Natural killer cell (primary cell): ENCODE measurements at regions not wholly inside any gene's neighbourhood (a gene's known extent, or its start where the extent isn't known, plus 50 kb on each side); places are given as distances from the start of the nearest gene placed in this dataset.

Source experiments
- ATAC-seq, 3 donors: fragments of 150-1000 bp in 2 of 3; fragments of 200-7000 bp in 1 of 3; cut with Tn5 transposase; 1 replicate in 1 of 3; 2 replicates in 2 of 3; pipeline ENCODE4 v1.10.0; 2021; ENCODE audit warnings: mild to moderate bottlenecking in 2 of 3, moderate library complexity in 2 of 3
- DNase-seq, 2 donors: peaks; one replicate each; pipeline versions ENCODE4 v3.0.0 to v3.0.0-alpha.2; 2013 to 2021; ENCODE audit warnings: mixed read lengths in 1 of 2
- H3K27ac ChIP-seq: one replicate; pipeline ENCODE4 v1.5.1; 2013; ENCODE audit warnings: mild to moderate bottlenecking, low read length
- H3K27me3 ChIP-seq: one replicate; pipeline ENCODE4 v1.6.1; 2013; ENCODE audit warnings: low read length; ENCODE audit not compliant: control insufficient read depth, insufficient read depth
- H3K36me3 ChIP-seq: one replicate; pipeline ENCODE4 v1.6.1; 2013; ENCODE audit warnings: low read length; ENCODE audit not compliant: control insufficient read depth, insufficient read depth
- H3K4me1 ChIP-seq: one replicate; pipeline ENCODE4 v1.6.1; 2013; ENCODE audit warnings: low read length; ENCODE audit not compliant: control insufficient read depth, insufficient read depth
- H3K4me3 ChIP-seq: one replicate; pipeline ENCODE4 v1.5.1; 2013; ENCODE audit warnings: low read length
- H3K9me3 ChIP-seq: one replicate; pipeline ENCODE4 v1.6.1; 2013; ENCODE audit warnings: low read length; ENCODE audit not compliant: control insufficient read depth, insufficient read depth
- H3K27ac Mint-ChIP-seq, 2 donors: one replicate each; pipeline ENCODE4 v1.8.0; 2022; ENCODE audit warnings: mild to moderate bottlenecking in 2 of 2, mixed read lengths in 2 of 2, moderate library complexity in 1 of 2
- H3K27me3 Mint-ChIP-seq, 2 donors: one replicate each; pipeline ENCODE4 v1.8.0; 2022; ENCODE audit warnings: low read depth in 2 of 2, mixed read lengths in 2 of 2
- H3K36me3 Mint-ChIP-seq: one replicate; pipeline ENCODE4 v1.8.0; 2022; ENCODE audit warnings: mixed read lengths
- H3K4me1 Mint-ChIP-seq, 2 donors: one replicate each; pipeline ENCODE4 v1.8.0; 2022; ENCODE audit warnings: mixed read lengths in 2 of 2
- H3K4me3 Mint-ChIP-seq: one replicate; pipeline ENCODE4 v1.8.0; 2022; ENCODE audit warnings: mild to moderate bottlenecking, moderate library complexity, mixed read lengths
- H3K9me3 Mint-ChIP-seq, 2 donors: one replicate each; pipeline ENCODE4 v1.8.0; 2022; ENCODE audit warnings: mixed read lengths in 2 of 2
- WGBS: methylation state at CpG from one replicate; pipeline ENCODE4 v1.1.7; 2013; ENCODE audit warnings: missing lambda C conversion rate; ENCODE audit not compliant: insufficient coverage; 5-methylcytosine and 5-hydroxymethylcytosine counted together
- intact Hi-C: fragments of 100-400 bp; cut with micrococcal nuclease; formaldehyde crosslinking; loops from one replicate; pipeline ENCODE4 v1.14.2; 2022
- TF ChIP-seq, protein P1 (sequence below): fragments of 200-600 bp; IDR thresholded peaks from one replicate; pipeline ENCODE4 v1.8.0; 2022; ENCODE audit warnings: antibody characterized with exemption

GRCh38 chr4:127307996-127308395 is 324.8 kb upstream of the INTU start:
- 93% methylated on average over 3 of the region's 3 CpGs for WGBS
- no peak overlapping the region for H3K27ac ChIP-seq
- Mint-ChIP-seq H3K36me3 (peaks cover 3% of the 10 kb centered on the region), H3K9me3 (peaks cover 17 to 31% of the 10 kb centered on the region in 2 donors), H3K27me3 (no peaks in the 10 kb centered on the region), H3K4me3 (no peak overlapping the region), H3K27ac (no peak overlapping the region), H3K4me1 (no peaks in the 10 kb centered on the region)
- TF ChIP-seq, protein P1, sequence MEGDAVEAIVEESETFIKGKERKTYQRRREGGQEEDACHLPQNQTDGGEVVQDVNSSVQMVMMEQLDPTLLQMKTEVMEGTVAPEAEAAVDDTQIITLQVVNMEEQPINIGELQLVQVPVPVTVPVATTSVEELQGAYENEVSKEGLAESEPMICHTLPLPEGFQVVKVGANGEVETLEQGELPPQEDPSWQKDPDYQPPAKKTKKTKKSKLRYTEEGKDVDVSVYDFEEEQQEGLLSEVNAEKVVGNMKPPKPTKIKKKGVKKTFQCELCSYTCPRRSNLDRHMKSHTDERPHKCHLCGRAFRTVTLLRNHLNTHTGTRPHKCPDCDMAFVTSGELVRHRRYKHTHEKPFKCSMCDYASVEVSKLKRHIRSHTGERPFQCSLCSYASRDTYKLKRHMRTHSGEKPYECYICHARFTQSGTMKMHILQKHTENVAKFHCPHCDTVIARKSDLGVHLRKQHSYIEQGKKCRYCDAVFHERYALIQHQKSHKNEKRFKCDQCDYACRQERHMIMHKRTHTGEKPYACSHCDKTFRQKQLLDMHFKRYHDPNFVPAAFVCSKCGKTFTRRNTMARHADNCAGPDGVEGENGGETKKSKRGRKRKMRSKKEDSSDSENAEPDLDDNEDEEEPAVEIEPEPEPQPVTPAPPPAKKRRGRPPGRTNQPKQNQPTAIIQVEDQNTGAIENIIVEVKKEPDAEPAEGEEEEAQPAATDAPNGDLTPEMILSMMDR = no peak
- H3K4me3 ChIP-seq = no peak overlapping the region
- H3K4me1 ChIP-seq = no peaks in the 10 kb centered on the region
- no peaks in the 10 kb centered on the region for H3K36me3 ChIP-seq
- intact Hi-C loops = no loop called here
- H3K9me3 ChIP-seq = no peaks in the 10 kb centered on the region
- no peak for DNase-seq
- no peak for ATAC-seq
- H3K27me3 ChIP-seq = no peaks in the 10 kb centered on the region

GRCh38 chr4:127309369-127310102 is 323.2 kb upstream of the INTU start:
- H3K27me3 Mint-ChIP-seq = no peaks in the 10 kb centered on the region
- no peak for DNase-seq
- intact Hi-C loops = no loop called here
- Histone ChIP-seq H3K36me3 (no peaks in the 10 kb centered on the region), H3K4me1 (no peaks in the 10 kb centered on the region), H3K27ac (no peak overlapping the region), H3K9me3 (no peaks in the 10 kb centered on the region), H3K27me3 (no peaks in the 10 kb centered on the region), H3K4me3 (no peak overlapping the region)
- H3K4me3 Mint-ChIP-seq = no peak overlapping the region
- H3K9me3 Mint-ChIP-seq = peaks cover 17 to 44% of the 10 kb centered on the region in 2 donors
- WGBS = 78% methylated on average over 3 of the region's 3 CpGs
- TF ChIP-seq, protein P1 = no peak
- H3K4me1 Mint-ChIP-seq = no peaks in the 10 kb centered on the region
- H3K27ac Mint-ChIP-seq = no peak overlapping the region
- ATAC-seq = no peak
- H3K36me3 Mint-ChIP-seq = peaks cover 15% of the 10 kb centered on the region

DNA sequence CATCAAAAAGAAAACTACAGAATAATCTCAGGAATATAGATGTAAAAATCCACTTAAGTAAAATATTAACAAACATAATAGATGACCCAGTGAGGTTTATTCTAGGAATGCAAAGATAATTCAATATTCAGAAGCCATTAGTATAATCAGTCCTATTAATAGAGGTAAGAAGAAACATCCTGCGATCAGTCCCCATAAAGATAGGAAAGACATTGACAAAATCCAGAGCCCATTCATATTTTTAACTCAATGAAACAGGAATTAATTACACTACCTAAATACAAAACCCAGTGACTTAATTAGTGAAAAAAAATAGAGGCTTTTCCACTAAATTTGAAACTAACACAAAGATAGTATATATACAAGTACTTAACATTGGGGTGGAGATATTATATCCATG is 321.4 kb upstream of the INTU start:
- no peak for ATAC-seq
- Histone ChIP-seq H3K36me3 (no peaks in the 10 kb centered on the region), H3K27me3 (no peaks in the 10 kb centered on the region), H3K27ac (no peak overlapping the region), H3K4me3 (no peak overlapping the region), H3K9me3 (no peaks in the 10 kb centered on the region), H3K4me1 (no peaks in the 10 kb centered on the region)
- intact Hi-C loops = no loop called here
- Mint-ChIP-seq H3K36me3 (peaks cover 15% of the 10 kb centered on the region), H3K27ac (no peak overlapping the region), H3K4me1 (no peaks in the 10 kb centered on the region), H3K4me3 (no peak overlapping the region), H3K27me3 (no peaks in the 10 kb centered on the region), H3K9me3 (peaks cover 23 to 48% of the 10 kb centered on the region in 2 donors)
- TF ChIP-seq, protein P1 = no peak
- whole genome bisulfite sequencing = no CpG with 5 or more reads among the region's 1 CpG
- DNase-seq = no peak

DNA sequence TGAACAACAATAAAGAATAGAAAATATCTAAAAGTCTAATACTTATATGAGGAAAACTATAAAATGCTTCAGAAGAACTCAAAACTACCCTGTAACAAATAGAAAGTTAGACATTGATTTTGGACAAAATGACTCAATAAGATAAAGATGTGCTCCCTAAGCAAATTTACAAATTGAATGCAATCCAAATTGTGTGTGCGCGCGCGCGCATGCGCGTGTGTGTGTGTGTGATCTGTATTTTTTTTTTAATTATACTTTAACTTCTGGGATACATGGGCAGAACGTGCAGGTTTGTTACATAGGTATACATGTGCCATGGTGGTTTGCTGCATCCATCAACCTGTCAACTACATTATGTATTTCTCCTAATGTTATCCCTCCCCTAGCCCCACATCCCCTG is 320.8 kb upstream of the INTU start:
- Histone ChIP-seq H3K9me3 (no peaks in the 10 kb centered on the region), H3K4me1 (no peaks in the 10 kb centered on the region), H3K36me3 (no peaks in the 10 kb centered on the region), H3K4me3 (no peak overlapping the region), H3K27ac (no peak overlapping the region), H3K27me3 (no peaks in the 10 kb centered on the region)
- TF ChIP-seq, protein P1 = no peak
- Mint-ChIP-seq H3K4me1 (no peaks in the 10 kb centered on the region), H3K4me3 (no peak overlapping the region), H3K27me3 (no peaks in the 10 kb centered on the region), H3K27ac (no peak overlapping the region), H3K9me3 (peaks cover 21 to 44% of the 10 kb centered on the region in 2 donors), H3K36me3 (peaks cover 15% of the 10 kb centered on the region)
- ATAC-seq = no peak
- WGBS = 75% methylated on average over 4 of the region's 8 CpGs
- no peak for DNase-seq
- intact Hi-C loops = no loop called here
